ENCODE measurements at regions not wholly inside any gene's neighbourhood (a gene's known extent, or its start where the extent isn't known, plus 50 kb on each side); places are given as distances from the start of the nearest gene placed in this dataset.

- Histone ChIP-seq H3K4me1 (ENCODE audit: control insufficient read depth, insufficient read depth, low read length) (0 out of 2 replicates have a peak, but pooled peaks cover 4% of the 10 kb centered on the region), H3K27me3 (ENCODE audit: control insufficient read depth, insufficient read depth, low read length) (no peaks in the 10 kb centered on the region), H3K36me3 (ENCODE audit: control insufficient read depth, insufficient read depth, low read length) (no peaks in the 10 kb centered on the region), H3K9me3 (ENCODE audit: control insufficient read depth, insufficient read depth, low read depth, low read length) (no peaks in the 10 kb centered on the region), H3K9ac (ENCODE audit: low read length) (no peak overlapping the region), H3K4me3 (ENCODE audit: low read depth, low read length) (no peak overlapping the region), H3K27ac (ENCODE audit: low read depth, low read length) (no peak overlapping the region)
Observed at GRCh38 chr15:39350785-39351184, 230.1 kb upstream of the THBS1 start.

- Histone ChIP-seq H3K9ac (ENCODE audit: low read length) (no peak overlapping the region), H3K36me3 (ENCODE audit: control insufficient read depth, insufficient read depth, low read length) (no peaks in the 10 kb centered on the region), H3K4me1 (ENCODE audit: control insufficient read depth, insufficient read depth, low read length) (0 out of 2 replicates have a peak, but pooled peaks cover 4% of the 10 kb centered on the region), H3K27ac (ENCODE audit: low read depth, low read length) (no peak overlapping the region), H3K27me3 (ENCODE audit: control insufficient read depth, insufficient read depth, low read length) (no peaks in the 10 kb centered on the region), H3K9me3 (ENCODE audit: control insufficient read depth, insufficient read depth, low read depth, low read length) (no peaks in the 10 kb centered on the region), H3K4me3 (ENCODE audit: low read depth, low read length) (no peak overlapping the region)
Observed at GRCh38 chr15:39354189-39354588, 226.7 kb upstream of the THBS1 start.

- no peak overlapping the region for H3K4me3 ChIP-seq (ENCODE audit: low read depth, low read length)
- H3K9ac ChIP-seq (ENCODE audit: low read length), result no peak overlapping the region
- no peaks in the 10 kb centered on the region for H3K36me3 ChIP-seq (ENCODE audit: control insufficient read depth, insufficient read depth, low read length)
- H3K4me1 ChIP-seq (ENCODE audit: control insufficient read depth, insufficient read depth, low read length), result 0 out of 2 replicates have a peak, but pooled peaks cover 4% of the 10 kb centered on the region
- no peaks in the 10 kb centered on the region for H3K27me3 ChIP-seq (ENCODE audit: control insufficient read depth, insufficient read depth, low read length)
- H3K9me3 ChIP-seq (ENCODE audit: control insufficient read depth, insufficient read depth, low read depth, low read length), result no peaks in the 10 kb centered on the region
- no peak overlapping the region for H3K27ac ChIP-seq (ENCODE audit: low read depth, low read length)
Observed at GRCh38 chr15:39357480-39358268, 223.2 kb upstream of the THBS1 start.

GRCh38 chr15:39358441-39359041, 222.3 kb upstream of the THBS1 start:
- Histone ChIP-seq H3K9ac (ENCODE audit: low read length) (no peak overlapping the region), H3K4me3 (ENCODE audit: low read depth, low read length) (no peak overlapping the region), H3K36me3 (ENCODE audit: control insufficient read depth, insufficient read depth, low read length) (no peaks in the 10 kb centered on the region), H3K27ac (ENCODE audit: low read depth, low read length) (no peak overlapping the region), H3K4me1 (ENCODE audit: control insufficient read depth, insufficient read depth, low read length) (no peaks in the 10 kb centered on the region), H3K9me3 (ENCODE audit: control insufficient read depth, insufficient read depth, low read depth, low read length) (no peaks in the 10 kb centered on the region), H3K27me3 (ENCODE audit: control insufficient read depth, insufficient read depth, low read length) (no peaks in the 10 kb centered on the region)

GRCh38 chr15:39359771-39360170, 221.1 kb upstream of the THBS1 start:
- H3K27me3 ChIP-seq (ENCODE audit: control insufficient read depth, insufficient read depth, low read length), result no peaks in the 10 kb centered on the region
- H3K4me1 ChIP-seq (ENCODE audit: control insufficient read depth, insufficient read depth, low read length), result no peaks in the 10 kb centered on the region
- H3K9ac ChIP-seq (ENCODE audit: low read length), result no peak overlapping the region
- no peaks in the 10 kb centered on the region for H3K36me3 ChIP-seq (ENCODE audit: control insufficient read depth, insufficient read depth, low read length)
- no peak overlapping the region for H3K4me3 ChIP-seq (ENCODE audit: low read depth, low read length)
- H3K9me3 ChIP-seq (ENCODE audit: control insufficient read depth, insufficient read depth, low read depth, low read length), result no peaks in the 10 kb centered on the region
- no peak overlapping the region for H3K27ac ChIP-seq (ENCODE audit: low read depth, low read length)

GRCh38 chr15:39360452-39360851, 220.4 kb upstream of the THBS1 start:
- Histone ChIP-seq H3K27ac (ENCODE audit: low read depth, low read length) (no peak overlapping the region), H3K4me3 (ENCODE audit: low read depth, low read length) (no peak overlapping the region), H3K4me1 (ENCODE audit: control insufficient read depth, insufficient read depth, low read length) (no peaks in the 10 kb centered on the region)

GRCh38 chr15:39361497-39361896, 219.4 kb upstream of the THBS1 start:
- no peak overlapping the region for H3K27ac ChIP-seq (ENCODE audit: low read depth, low read length)
- H3K27me3 ChIP-seq (ENCODE audit: control insufficient read depth, insufficient read depth, low read length), result no peaks in the 10 kb centered on the region
- no peaks in the 10 kb centered on the region for H3K36me3 ChIP-seq (ENCODE audit: control insufficient read depth, insufficient read depth, low read length)
- H3K4me3 ChIP-seq (ENCODE audit: low read depth, low read length), result no peak overlapping the region
- H3K9ac ChIP-seq (ENCODE audit: low read length), result no peak overlapping the region
- H3K9me3 ChIP-seq (ENCODE audit: control insufficient read depth, insufficient read depth, low read depth, low read length), result no peaks in the 10 kb centered on the region
- no peaks in the 10 kb centered on the region for H3K4me1 ChIP-seq (ENCODE audit: control insufficient read depth, insufficient read depth, low read length)

More at GRCh38 chr15:39360452-39360851, 220.4 kb upstream of the THBS1 start:
- Histone ChIP-seq H3K27me3 (ENCODE audit: control insufficient read depth, insufficient read depth, low read length) (no peaks in the 10 kb centered on the region), H3K36me3 (ENCODE audit: control insufficient read depth, insufficient read depth, low read length) (no peaks in the 10 kb centered on the region), H3K9me3 (ENCODE audit: control insufficient read depth, insufficient read depth, low read depth, low read length) (no peaks in the 10 kb centered on the region), H3K9ac (ENCODE audit: low read length) (no peak overlapping the region)

- Histone ChIP-seq H3K4me1 (ENCODE audit: control insufficient read depth, insufficient read depth, low read length) (no peaks in the 10 kb centered on the region), H3K9ac (ENCODE audit: low read length) (no peak overlapping the region), H3K4me3 (ENCODE audit: low read depth, low read length) (no peak overlapping the region), H3K27me3 (ENCODE audit: control insufficient read depth, insufficient read depth, low read length) (no peaks in the 10 kb centered on the region), H3K9me3 (ENCODE audit: control insufficient read depth, insufficient read depth, low read depth, low read length) (no peaks in the 10 kb centered on the region), H3K36me3 (ENCODE audit: control insufficient read depth, insufficient read depth, low read length) (no peaks in the 10 kb centered on the region), H3K27ac (ENCODE audit: low read depth, low read length) (no peak overlapping the region)
Observed at GRCh38 chr15:39362821-39363561, 217.9 kb upstream of the THBS1 start.

GRCh38 chr15:39363761-39364586, 216.9 kb upstream of the THBS1 start:
- Histone ChIP-seq H3K4me3 (ENCODE audit: low read depth, low read length) (no peak overlapping the region), H3K4me1 (ENCODE audit: control insufficient read depth, insufficient read depth, low read length) (no peaks in the 10 kb centered on the region), H3K27ac (ENCODE audit: low read depth, low read length) (no peak overlapping the region), H3K36me3 (ENCODE audit: control insufficient read depth, insufficient read depth, low read length) (no peaks in the 10 kb centered on the region), H3K9me3 (ENCODE audit: control insufficient read depth, insufficient read depth, low read depth, low read length) (peaks cover 3% of the 10 kb centered on the region), H3K27me3 (ENCODE audit: control insufficient read depth, insufficient read depth, low read length) (no peaks in the 10 kb centered on the region), H3K9ac (ENCODE audit: low read length) (no peak overlapping the region)

GRCh38 chr15:39364721-39365120, 216.2 kb upstream of the THBS1 start:
- Histone ChIP-seq H3K27me3 (ENCODE audit: control insufficient read depth, insufficient read depth, low read length) (no peaks in the 10 kb centered on the region), H3K9me3 (ENCODE audit: control insufficient read depth, insufficient read depth, low read depth, low read length) (peaks cover 8% of the 10 kb centered on the region), H3K4me1 (ENCODE audit: control insufficient read depth, insufficient read depth, low read length) (no peaks in the 10 kb centered on the region), H3K36me3 (ENCODE audit: control insufficient read depth, insufficient read depth, low read length) (no peaks in the 10 kb centered on the region), H3K9ac (ENCODE audit: low read length) (no peak overlapping the region), H3K4me3 (ENCODE audit: low read depth, low read length) (no peak overlapping the region), H3K27ac (ENCODE audit: low read depth, low read length) (no peak overlapping the region)

All from HUES6 (cell line).